ENCODE measurements at regions not wholly inside any gene's neighbourhood (a gene's known extent, or its start where the extent isn't known, plus 50 kb on each side); places are given as distances from the start of the nearest gene placed in this dataset.
"Not testable (repeated sequence)": the region's sequence is repeated elsewhere in the genome, so short reads cannot be mapped to it uniquely, and the experiment has no call there.

DNA sequence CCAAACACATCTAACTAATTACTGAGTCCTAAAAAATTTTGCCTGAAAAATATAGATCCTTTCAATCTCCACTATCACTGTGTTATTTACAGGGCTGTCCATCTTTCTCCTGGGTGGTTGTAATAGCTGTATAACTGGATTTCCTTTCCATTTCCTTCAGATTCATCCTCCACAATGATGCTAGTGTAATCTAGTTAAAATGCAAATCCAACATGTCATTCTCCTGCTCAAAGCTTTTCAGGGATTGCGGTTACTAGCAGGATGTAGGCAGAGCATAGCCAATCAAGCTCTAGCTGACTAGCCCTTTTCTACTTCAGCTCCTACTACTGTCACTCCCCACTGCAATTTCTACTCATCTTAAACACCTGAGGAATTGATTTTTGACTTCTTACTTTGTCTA, 283.0 kb downstream of the RAB38 start:
- CTCF ChIA-PET: no interaction called here

DNA sequence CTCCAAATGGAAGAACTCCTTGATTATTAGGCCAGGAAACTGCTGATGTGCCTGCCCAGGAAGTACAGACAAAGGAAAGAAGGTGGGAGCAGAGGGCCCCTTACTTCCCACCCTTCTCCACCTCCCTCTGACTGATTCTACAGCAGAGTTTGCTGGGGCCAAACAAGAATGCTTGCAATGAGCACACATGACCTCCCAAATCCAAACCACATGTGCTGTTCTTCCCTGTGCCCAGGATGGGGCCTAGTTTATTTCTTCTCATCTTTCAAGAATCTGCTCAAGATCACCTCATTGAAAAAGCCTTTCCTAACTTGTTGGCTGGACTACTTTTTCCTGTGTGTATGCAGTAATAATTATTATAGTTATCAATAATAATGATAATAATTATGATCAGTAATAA, 286.1 kb downstream of the RAB38 start:
- ChIA-PET POLR2A (interaction anchor here (0.5 to 0.6 kb wide), 2 partner anchors 11 to 122 kb away, joined by 3 to 4 read pairs; no protein-coding TSS in a partner anchor), CTCF (no interaction called here)
- Histone ChIP-seq H3K27me3 (replicated peaks in 2 of 5; ENCODE audit: control insufficient read depth in 4 of 5, insufficient read depth in 5 of 5, low read length in 4 of 5) (no peaks in the 10 kb centered on the region), H3K27ac (ENCODE audit: insufficient read depth in 1 of 2, low read depth in 1 of 2, low read length in 2 of 2, poor library complexity in 1 of 2, severe bottlenecking in 2 of 2) (no peak overlapping the region), H3K4me3 (ENCODE audit: control insufficient read depth in 1 of 7, extremely low read depth in 1 of 7, insufficient read depth in 4 of 7, low read depth in 2 of 7, low read length in 6 of 7) (no peak overlapping the region), H3K9me3 (ENCODE audit: control extremely low read depth in 1 of 5, control insufficient read depth in 4 of 5, insufficient read depth in 2 of 5, low read depth in 1 of 5, low read length in 4 of 5) (no peaks in the 10 kb centered on the region), H3K4me1 (ENCODE audit: control extremely low read depth in 1 of 4, control insufficient read depth in 4 of 4, insufficient read depth in 4 of 4, low read length in 3 of 4) (no peaks in the 10 kb centered on the region), H3K36me3 (ENCODE audit: control insufficient read depth in 4 of 4, insufficient read depth in 4 of 4, low read length in 3 of 4) (no peaks in the 10 kb centered on the region)
- no peak for DNase-seq

More for the DNA sequence above, 283.0 kb downstream of the RAB38 start:
- POLR2A ChIA-PET: no interaction called here
- Histone ChIP-seq H3K4me1 (ENCODE audit: control extremely low read depth in 1 of 4, control insufficient read depth in 4 of 4, insufficient read depth in 4 of 4, low read length in 3 of 4) (no peaks in the 10 kb centered on the region), H3K27ac (ENCODE audit: insufficient read depth in 1 of 2, low read depth in 1 of 2, low read length in 2 of 2, poor library complexity in 1 of 2, severe bottlenecking in 2 of 2) (no peak overlapping the region), H3K9me3 (ENCODE audit: control extremely low read depth in 1 of 5, control insufficient read depth in 4 of 5, insufficient read depth in 2 of 5, low read depth in 1 of 5, low read length in 4 of 5) (no peaks in the 10 kb centered on the region), H3K4me3 (ENCODE audit: control insufficient read depth in 1 of 7, extremely low read depth in 1 of 7, insufficient read depth in 4 of 7, low read depth in 2 of 7, low read length in 6 of 7) (no peak overlapping the region), H3K36me3 (ENCODE audit: control insufficient read depth in 4 of 4, insufficient read depth in 4 of 4, low read length in 3 of 4) (no peaks in the 10 kb centered on the region), H3K27me3 (replicated peaks in 2 of 5; ENCODE audit: control insufficient read depth in 4 of 5, insufficient read depth in 5 of 5, low read length in 4 of 5) (peaks cover 0 to 3% (median 0%) of the 10 kb centered on the region in 5 experiments)
- WGBS (ENCODE audit: insufficient coverage): 80% methylated on average over 1 of the region's 1 CpG
- no peak for DNase-seq

DNA sequence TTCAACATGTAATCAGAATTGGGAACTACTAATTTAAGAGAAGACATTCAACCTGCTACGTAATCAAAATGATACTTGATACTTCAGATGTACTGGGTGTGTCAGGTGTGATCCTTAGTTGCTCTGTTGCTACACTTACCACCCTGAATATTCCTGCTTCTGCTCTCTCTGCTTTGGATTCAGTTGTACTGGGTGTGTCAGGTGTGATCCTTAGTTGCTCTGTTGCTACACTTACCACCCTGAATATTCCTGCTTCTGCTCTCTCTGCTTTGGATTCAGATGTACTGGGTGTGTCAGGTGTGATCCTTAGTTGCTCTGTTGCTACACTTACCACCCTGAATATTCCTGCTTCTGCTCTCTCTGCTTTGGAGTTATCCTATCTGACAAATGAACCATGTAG, 290.2 kb downstream of the RAB38 start:
- H3K4me1 ChIP-seq (ENCODE audit: control extremely low read depth in 1 of 4, control insufficient read depth in 4 of 4, insufficient read depth in 4 of 4, low read length in 3 of 4); H3K9me3 ChIP-seq (ENCODE audit: control extremely low read depth in 1 of 5, control insufficient read depth in 4 of 5, insufficient read depth in 2 of 5, low read depth in 1 of 5, low read length in 4 of 5); H3K27ac ChIP-seq (ENCODE audit: insufficient read depth in 1 of 2, low read depth in 1 of 2, low read length in 2 of 2, poor library complexity in 1 of 2, severe bottlenecking in 2 of 2); H3K27me3 ChIP-seq (replicated peaks in 2 of 5; ENCODE audit: control insufficient read depth in 4 of 5, insufficient read depth in 5 of 5, low read length in 4 of 5); CTCF ChIA-PET; POLR2A ChIA-PET; DNase-seq; H3K36me3 ChIP-seq (ENCODE audit: control insufficient read depth in 4 of 4, insufficient read depth in 4 of 4, low read length in 3 of 4); H3K4me3 ChIP-seq (ENCODE audit: control insufficient read depth in 1 of 7, extremely low read depth in 1 of 7, insufficient read depth in 4 of 7, low read depth in 2 of 7, low read length in 6 of 7): not testable (repeated sequence)
- no CpG with 5 or more reads among the region's 1 CpG for WGBS (ENCODE audit: insufficient coverage)

DNA sequence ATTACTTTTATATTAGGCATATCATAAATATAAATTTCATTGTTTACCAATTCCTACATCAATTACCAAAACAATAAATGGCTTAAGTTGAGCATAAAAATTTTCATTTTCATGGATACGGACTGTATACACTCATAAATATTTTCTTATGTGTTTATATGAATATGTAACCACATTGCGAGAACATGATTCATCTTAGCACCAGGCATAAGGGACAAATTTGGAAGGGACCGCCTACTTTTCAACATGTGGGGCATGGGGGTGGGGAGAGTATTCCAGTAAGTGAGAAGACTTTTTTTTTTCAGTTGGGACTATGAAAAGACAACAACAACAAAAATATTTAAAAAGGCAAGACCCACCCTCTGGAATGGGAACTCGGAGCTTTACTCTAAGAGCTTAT, 296.1 kb downstream of the RAB38 start:
- Histone ChIP-seq H3K4me3 (ENCODE audit: control insufficient read depth in 1 of 7, extremely low read depth in 1 of 7, insufficient read depth in 4 of 7, low read depth in 2 of 7, low read length in 6 of 7) (no peak overlapping the region), H3K4me1 (ENCODE audit: control extremely low read depth in 1 of 4, control insufficient read depth in 4 of 4, insufficient read depth in 4 of 4, low read length in 3 of 4) (no peaks in the 10 kb centered on the region), H3K27ac (ENCODE audit: insufficient read depth in 1 of 2, low read depth in 1 of 2, low read length in 2 of 2, poor library complexity in 1 of 2, severe bottlenecking in 2 of 2) (no peak overlapping the region), H3K9me3 (ENCODE audit: control extremely low read depth in 1 of 5, control insufficient read depth in 4 of 5, insufficient read depth in 2 of 5, low read depth in 1 of 5, low read length in 4 of 5) (no peaks in the 10 kb centered on the region), H3K27me3 (replicated peaks in 2 of 5; ENCODE audit: control insufficient read depth in 4 of 5, insufficient read depth in 5 of 5, low read length in 4 of 5) (no peaks in the 10 kb centered on the region), H3K36me3 (ENCODE audit: control insufficient read depth in 4 of 4, insufficient read depth in 4 of 4, low read length in 3 of 4) (no peaks in the 10 kb centered on the region)
- WGBS (ENCODE audit: insufficient coverage): 100% methylated on average over 1 of the region's 4 CpGs
- DNase-seq: no peak
- ChIA-PET POLR2A (no interaction called here), CTCF (interaction anchor here (1.0 to 1.3 kb wide), 4 partner anchors 10 to 673 kb away, joined by 3 to 4 read pairs (median 4); no protein-coding TSS in a partner anchor)

DNA sequence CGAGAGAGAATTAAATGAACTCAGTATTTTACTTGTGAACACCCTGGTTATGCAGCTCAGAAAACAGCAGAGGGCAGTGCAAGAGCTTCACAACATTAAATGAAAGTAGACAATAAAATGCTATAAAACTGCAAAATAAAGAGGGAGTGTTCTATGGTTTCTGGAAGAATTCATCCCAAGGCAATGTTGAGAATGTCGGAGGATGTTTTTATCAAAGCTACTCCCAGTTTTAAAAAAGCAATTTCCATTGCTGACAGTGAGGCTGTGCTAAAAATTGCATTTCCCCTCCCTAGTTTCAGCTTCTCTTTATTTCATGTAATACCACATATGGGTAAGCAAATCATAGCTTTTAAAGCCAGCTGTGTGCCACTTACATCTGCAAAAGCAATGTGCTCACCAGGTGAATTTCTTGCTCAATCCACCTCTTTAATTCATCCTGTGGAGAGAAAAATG, 296.8 kb downstream of the RAB38 start:
- POLR2A ChIA-PET: interaction anchor here (0.6 kb wide), 1 partner anchor 11 kb away, joined by 4 read pairs; no protein-coding TSS in a partner anchor
- WGBS (ENCODE audit: insufficient coverage): 88% methylated on average over 1 of the region's 2 CpGs
- no peaks in the 10 kb centered on the region for H3K4me1 ChIP-seq (ENCODE audit: control extremely low read depth in 1 of 4, control insufficient read depth in 4 of 4, insufficient read depth in 4 of 4, low read length in 3 of 4)
- DNase-seq: peak; percentile 33 to 53 (median 51)
- H3K36me3 ChIP-seq (ENCODE audit: control insufficient read depth in 4 of 4, insufficient read depth in 4 of 4, low read length in 3 of 4): no peaks in the 10 kb centered on the region
- H3K9me3 ChIP-seq (ENCODE audit: control extremely low read depth in 1 of 5, control insufficient read depth in 4 of 5, insufficient read depth in 2 of 5, low read depth in 1 of 5, low read length in 4 of 5): no peaks in the 10 kb centered on the region
- no peak overlapping the region for H3K27ac ChIP-seq (ENCODE audit: insufficient read depth in 1 of 2, low read depth in 1 of 2, low read length in 2 of 2, poor library complexity in 1 of 2, severe bottlenecking in 2 of 2)
- H3K27me3 ChIP-seq (replicated peaks in 2 of 5; ENCODE audit: control insufficient read depth in 4 of 5, insufficient read depth in 5 of 5, low read length in 4 of 5): no peaks in the 10 kb centered on the region
- H3K4me3 ChIP-seq (ENCODE audit: control insufficient read depth in 1 of 7, extremely low read depth in 1 of 7, insufficient read depth in 4 of 7, low read depth in 2 of 7, low read length in 6 of 7): no peak overlapping the region
- CTCF ChIA-PET: interaction anchor here (0.7 to 1.3 kb wide), 7 partner anchors 9 to 674 kb away, joined by 3 to 4 read pairs (median 3); no protein-coding TSS in a partner anchor

DNA sequence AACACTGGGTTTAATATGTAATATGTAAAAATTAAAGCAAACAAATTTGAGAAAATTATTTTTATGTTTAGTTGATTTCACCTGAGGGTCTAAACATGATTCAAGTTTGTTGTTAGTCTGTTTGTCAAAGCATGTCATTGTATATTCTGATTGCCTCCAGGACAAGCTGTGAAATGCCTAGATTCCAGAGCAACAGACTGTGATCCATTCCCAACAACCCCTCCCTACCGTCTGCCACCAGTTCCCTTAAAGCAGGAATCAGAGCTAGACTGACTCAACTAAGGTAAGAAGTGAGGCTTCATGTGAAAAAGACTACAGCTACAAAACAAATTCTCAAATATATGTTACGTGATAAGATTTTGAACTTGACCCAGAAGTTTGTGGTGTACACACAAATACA, 304.2 kb downstream of the RAB38 start:
- no peaks in the 10 kb centered on the region for H3K4me1 ChIP-seq (ENCODE audit: control extremely low read depth in 1 of 4, control insufficient read depth in 4 of 4, insufficient read depth in 4 of 4, low read length in 3 of 4)
- no CpG with 5 or more reads among the region's 2 CpGs for WGBS (ENCODE audit: insufficient coverage)
- ChIA-PET POLR2A (no interaction called here), CTCF (no interaction called here)
- no peaks in the 10 kb centered on the region for H3K36me3 ChIP-seq (ENCODE audit: control insufficient read depth in 4 of 4, insufficient read depth in 4 of 4, low read length in 3 of 4)
- H3K4me3 ChIP-seq (ENCODE audit: control insufficient read depth in 1 of 7, extremely low read depth in 1 of 7, insufficient read depth in 4 of 7, low read depth in 2 of 7, low read length in 6 of 7): no peak overlapping the region
- no peaks in the 10 kb centered on the region for H3K9me3 ChIP-seq (ENCODE audit: control extremely low read depth in 1 of 5, control insufficient read depth in 4 of 5, insufficient read depth in 2 of 5, low read depth in 1 of 5, low read length in 4 of 5)
- no peak overlapping the region for H3K27ac ChIP-seq (ENCODE audit: insufficient read depth in 1 of 2, low read depth in 1 of 2, low read length in 2 of 2, poor library complexity in 1 of 2, severe bottlenecking in 2 of 2)
- no peaks in the 10 kb centered on the region for H3K27me3 ChIP-seq (replicated peaks in 2 of 5; ENCODE audit: control insufficient read depth in 4 of 5, insufficient read depth in 5 of 5, low read length in 4 of 5)
- DNase-seq: no peak

DNA sequence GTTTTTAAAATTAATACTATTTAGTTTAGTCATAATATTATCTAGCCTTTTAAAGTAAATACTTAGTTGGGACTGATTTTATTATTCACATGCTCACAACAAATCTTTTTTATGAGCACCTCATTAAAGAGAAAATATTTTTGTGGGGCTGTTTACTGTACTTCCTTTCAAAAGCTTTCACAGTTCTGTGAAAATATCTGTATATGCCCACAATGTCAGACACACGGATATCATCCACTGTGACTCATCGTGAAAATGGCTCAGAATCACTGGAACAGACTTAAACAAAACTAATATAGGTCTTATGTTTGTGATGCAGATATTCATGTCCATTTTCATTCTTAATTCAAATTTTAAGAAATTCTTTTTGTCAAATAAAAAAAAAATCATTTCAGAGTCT, 305.2 kb downstream of the RAB38 start:
- CTCF ChIA-PET: no interaction called here
- no CpG with 5 or more reads among the region's 2 CpGs for WGBS (ENCODE audit: insufficient coverage)
- H3K27ac ChIP-seq (ENCODE audit: insufficient read depth in 1 of 2, low read depth in 1 of 2, low read length in 2 of 2, poor library complexity in 1 of 2, severe bottlenecking in 2 of 2): no peak overlapping the region
- no peaks in the 10 kb centered on the region for H3K27me3 ChIP-seq (replicated peaks in 2 of 5; ENCODE audit: control insufficient read depth in 4 of 5, insufficient read depth in 5 of 5, low read length in 4 of 5)
- H3K4me1 ChIP-seq (ENCODE audit: control extremely low read depth in 1 of 4, control insufficient read depth in 4 of 4, insufficient read depth in 4 of 4, low read length in 3 of 4): no peaks in the 10 kb centered on the region
- no peak for DNase-seq
- POLR2A ChIA-PET: no interaction called here
- H3K9me3 ChIP-seq (ENCODE audit: control extremely low read depth in 1 of 5, control insufficient read depth in 4 of 5, insufficient read depth in 2 of 5, low read depth in 1 of 5, low read length in 4 of 5): no peaks in the 10 kb centered on the region
- H3K4me3 ChIP-seq (ENCODE audit: control insufficient read depth in 1 of 7, extremely low read depth in 1 of 7, insufficient read depth in 4 of 7, low read depth in 2 of 7, low read length in 6 of 7): no peak overlapping the region
- H3K36me3 ChIP-seq (ENCODE audit: control insufficient read depth in 4 of 4, insufficient read depth in 4 of 4, low read length in 3 of 4): no peaks in the 10 kb centered on the region

Measured in common myeloid progenitor, CD34-positive (primary cell).